Stimulated activated CD4-positive, alpha-beta T cell treated with anti-CD3 and anti-CD28 coated beads, Interleukin-1b, Interleukin-23, amount 100 ng/mL, for 48 hours (primary cell): ENCODE measurements at regions not wholly inside any gene's neighbourhood (a gene's known extent, or its start where the extent isn't known, plus 50 kb on each side); places are given as distances from the start of the nearest gene placed in this dataset.

ENCODE experiments used
- DNase-seq: peaks from one replicate; pipeline ENCODE4 v3.0.0-alpha.2; 2020

DNA sequence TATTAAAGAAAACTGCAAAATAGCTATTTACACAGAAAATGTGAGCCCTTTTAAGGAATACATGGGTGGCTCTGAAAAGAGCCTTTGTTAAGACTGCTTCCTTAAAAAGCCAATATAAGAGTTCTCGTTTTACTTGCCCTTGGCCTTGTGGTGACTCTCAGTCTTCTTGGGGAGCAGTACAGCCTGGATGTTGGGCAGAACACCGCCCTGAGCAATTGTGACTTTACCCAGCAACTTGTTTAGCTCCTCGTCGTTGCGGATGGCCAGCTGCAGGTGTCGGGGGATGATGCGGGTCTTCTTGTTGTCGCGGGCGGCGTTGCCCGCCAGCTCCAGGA is 111.5 kb downstream of the HFE start:
- no peak for DNase-seq

DNA sequence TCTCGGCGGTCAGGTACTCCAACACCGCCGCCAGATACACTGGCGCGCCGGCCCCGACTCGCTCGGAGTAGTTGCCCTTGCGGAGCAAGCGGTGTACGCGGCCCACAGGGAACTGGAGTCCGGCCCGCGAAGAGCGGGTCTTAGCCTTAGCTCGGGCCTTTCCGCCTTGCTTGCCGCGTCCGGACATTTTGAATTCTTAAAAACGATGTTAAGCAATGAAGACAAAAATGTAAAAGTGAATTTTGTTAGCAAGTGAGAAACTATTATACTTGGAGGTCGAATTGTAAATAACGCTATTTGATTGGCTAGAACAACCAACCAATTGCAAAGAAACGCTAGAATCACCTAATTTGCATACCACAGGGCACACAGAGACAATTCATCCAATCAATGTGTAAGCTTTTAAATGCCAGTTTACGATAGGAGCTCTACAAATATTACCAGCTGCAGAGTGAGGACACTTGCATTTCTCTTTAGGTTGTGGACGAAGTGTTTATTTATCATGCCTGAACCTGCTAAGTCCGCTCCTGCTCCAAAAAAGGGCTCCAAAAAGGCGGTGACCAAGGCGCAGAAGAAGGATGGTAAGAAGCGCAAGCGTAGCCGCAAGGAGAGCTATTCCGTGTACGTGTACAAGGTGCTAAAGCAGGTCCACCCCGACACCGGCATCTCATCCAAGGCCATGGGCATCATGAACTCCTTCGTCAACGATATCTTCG is 112.0 kb downstream of the HFE start:
- DNase-seq: peak; percentile 78

DNA sequence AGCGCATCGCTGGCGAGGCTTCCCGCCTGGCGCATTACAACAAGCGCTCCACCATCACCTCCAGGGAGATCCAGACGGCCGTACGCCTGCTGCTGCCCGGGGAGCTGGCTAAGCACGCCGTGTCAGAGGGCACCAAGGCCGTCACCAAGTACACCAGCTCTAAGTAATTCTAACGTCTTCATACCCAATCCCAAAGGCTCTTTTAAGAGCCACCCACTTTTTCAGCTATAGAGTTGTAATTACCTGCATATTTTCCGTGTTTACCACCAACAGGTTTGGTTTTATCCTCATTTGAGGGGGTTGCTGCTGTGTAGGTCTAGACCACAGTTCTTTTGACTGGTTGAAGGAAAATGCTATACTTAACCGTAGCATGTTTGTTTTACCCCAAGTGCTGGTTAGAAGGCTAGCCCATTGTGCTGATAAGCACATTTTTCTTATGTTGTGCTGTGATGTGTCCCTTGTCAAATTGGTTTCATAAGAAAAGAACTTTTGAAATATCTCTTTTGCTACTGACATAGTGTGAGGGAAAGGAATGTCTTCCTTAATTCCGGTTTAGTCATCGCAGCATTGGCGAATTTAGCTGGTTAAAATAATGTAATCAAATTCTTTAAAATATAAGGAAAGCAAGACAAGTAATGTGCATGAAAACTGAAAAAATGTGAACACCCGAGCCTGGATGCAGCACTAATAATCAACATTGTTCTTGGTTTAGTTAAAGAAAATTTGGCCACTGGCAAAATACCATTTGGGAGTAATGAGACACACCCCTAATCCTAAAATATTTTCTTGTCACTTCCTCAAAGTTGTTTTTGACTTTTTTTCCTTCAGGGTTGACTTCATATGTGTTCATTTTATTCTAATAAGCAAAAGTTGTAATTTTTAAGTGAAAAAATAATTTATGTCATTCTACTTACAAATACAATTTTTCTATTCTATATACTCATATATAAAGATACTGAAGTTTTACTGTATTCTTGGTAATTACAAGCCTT is 112.8 kb downstream of the HFE start:
- DNase-seq: no peak

DNA sequence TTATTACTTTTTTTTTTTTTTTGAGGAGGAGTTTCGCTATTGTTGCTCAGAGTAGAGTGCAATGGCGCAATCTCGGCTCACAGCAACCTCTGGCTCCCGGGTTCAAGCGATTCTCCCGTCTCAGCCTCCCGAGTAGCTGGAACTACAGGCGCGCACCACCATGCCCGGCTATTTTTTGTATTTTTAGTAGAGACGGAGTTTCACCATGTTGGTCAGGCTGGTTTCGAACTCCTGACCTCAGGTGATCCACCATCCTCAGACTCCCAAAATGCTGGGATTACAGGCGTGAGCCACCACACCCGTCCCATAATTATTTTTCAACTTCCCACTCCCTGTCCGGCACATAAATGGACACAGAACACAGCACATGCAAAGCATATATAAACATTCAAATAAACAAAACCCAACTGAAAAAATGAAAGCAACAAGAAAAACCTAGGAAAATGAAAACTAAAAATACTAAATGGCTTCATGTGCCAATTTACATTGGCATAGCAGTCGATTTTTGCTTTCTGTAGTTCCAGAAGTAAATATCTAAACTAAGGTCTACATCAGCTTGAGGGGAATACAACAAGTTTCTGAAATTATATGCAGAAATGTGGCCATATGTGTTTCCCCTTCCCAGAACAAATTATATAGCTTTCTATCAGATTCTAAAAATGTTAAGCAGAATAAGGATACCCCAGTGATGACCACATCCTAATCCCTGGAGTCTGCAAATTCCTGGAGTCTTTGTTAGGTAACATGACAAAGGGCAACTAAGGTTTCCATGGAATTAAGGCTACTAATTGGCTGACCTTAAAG is 113.9 kb downstream of the HFE start:
- no peak for DNase-seq

DNA sequence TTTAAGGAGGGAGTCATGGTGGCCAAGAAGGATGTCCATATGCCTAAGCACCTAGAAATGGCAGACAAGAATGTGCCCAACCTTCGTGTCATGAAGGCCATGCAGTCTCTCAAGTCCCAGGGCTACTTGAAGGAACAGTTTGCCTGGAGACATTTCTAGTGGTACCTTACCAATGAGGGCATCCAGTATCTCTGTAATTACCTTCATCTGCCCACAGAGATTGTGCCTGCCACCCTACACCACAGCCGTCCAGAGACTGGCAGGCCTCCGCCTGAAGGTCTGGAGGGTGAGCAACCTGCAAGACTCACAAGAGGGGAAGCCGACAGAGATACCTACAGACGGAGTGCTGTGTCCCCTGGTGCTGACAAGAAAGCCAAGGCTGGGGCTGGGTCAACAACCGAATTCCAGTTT is 115.0 kb downstream of the HFE start:
- no peak for DNase-seq

DNA sequence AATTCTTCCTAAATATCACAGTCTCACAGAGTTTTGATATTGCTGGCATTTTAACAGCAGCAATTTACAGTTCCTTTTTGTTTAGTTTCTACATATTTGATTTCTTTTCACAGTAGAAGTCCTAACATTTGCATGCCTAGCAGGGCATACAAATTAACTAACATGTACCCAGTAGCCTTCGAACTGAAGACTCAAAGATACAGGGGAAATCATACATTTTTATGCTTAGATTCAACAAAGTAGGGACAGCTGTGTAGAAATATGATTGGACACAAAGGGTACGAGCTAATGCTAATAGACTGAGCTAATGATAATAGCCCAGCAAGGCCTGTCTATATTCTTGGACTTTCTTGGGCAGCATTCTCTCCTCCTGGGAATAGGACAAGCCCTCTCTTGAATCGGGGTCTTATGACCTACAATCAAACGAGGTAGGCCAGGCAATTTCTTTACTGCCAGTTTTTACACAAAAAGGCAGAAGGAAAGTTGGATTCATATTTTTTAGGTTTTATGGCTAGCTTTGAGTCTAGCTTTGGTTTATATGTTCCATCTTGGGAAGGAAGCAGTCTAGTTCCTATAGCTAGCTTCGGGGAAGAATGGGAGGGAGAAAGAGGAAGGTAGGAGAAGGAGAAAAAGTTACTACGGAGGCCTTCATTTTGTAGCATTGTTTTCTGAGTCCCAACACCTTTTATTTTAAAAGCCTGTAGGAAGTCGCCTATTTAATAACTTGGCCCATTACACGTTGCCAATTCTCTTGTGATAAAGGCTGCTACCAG is 115.8 kb downstream of the HFE start:
- no peak for DNase-seq

DNA sequence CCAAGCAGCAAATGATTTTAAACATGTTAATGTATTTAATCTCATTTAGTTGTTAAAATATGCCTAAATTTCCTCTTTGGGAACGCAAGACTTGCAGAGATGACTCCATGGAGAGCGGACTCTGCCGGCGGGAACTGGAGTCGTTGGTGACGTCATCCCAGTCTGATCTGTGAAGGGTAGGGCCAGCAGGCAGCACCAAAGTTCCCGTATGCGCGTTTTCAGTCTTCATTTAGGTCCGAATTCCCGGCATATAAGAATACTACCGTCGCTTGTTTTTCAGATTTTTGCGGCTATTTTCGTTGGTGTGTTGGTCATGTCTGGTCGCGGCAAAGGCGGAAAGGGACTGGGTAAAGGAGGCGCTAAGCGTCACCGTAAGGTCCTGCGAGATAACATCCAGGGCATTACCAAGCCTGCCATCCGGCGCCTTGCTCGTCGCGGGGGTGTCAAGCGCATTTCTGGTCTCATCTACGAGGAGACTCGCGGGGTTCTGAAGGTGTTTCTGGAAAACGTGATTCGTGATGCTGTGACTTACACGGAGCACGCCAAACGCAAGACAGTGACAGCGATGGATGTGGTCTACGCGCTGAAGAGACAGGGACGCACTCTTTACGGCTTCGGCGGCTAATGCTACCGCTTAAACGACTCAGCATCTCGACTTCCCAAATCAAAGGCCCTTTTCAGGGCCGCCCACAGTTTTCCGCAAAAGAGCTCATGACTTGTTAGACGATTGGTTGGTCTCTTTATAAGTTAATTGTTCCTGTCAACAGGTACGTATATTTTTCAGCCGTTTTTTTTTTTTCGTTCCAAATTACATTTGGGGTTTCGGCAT is 117.3 kb downstream of the HFE start:
- peak; percentile 90 for DNase-seq

DNA sequence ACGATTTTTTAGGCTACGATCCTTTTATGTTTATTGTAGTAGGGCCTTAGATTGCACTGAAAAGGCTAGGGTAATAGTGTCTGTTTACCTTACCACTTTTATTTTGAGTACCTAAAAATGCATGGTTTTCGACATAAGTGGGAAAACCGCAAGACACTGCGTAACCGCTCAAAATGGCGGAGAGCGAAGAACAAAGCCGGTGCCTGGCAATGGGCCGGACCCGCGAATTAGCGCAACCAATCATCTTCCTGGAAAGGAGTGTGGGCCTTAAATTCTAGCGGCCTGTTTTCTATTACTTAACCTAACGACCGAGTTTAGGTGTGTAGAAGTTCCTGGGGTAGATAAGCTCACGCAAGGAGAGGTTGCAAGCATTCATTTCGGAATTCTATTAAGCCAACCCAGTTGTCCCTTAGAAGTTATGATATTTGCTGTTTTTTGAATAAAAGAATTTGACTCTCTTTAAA is 118.0 kb downstream of the HFE start:
- peak; percentile 89 for DNase-seq

DNA sequence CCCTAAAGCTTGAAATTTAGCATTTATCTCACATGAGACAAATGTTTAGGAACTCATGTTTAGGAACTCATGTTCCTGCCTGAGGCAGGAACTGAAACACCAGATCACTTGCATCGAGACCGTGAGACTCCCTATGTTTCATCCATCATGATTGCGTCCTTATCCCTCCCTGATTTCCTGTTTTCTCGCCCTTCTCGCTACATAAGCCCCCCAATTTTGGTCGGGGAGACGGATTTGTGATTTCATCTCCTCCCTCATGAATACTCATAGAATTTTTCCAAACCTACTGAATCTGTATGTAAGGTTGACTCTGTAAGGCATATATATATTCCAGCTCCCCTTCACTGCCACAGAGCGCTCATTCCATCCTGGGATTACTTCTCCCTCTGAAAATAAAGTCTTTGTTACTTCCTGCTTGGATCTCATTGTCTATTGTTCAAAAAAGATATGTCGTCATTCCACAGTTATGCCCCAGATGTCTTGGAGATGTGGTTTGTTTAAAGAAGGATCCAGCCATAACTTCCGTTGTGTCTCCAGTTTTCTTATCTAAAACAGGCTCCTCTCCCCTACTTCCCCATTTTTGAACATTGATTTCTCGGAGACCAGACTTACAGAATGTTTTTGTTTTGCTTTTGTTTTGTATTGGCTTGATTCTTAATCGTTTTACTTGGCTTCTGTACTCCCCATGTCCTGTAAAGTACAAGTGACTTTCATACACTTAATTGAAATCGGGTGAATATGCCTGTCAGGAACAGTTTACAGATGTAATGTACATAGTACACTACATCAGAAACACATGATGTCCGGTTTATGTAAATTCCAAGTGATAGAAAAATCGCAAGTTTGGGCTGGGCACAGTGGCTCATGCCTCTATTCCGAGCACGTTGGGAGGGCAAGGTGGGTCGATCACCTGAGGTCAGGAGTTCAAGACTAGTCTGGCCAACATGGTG is 118.7 kb downstream of the HFE start:
- no peak for DNase-seq

DNA sequence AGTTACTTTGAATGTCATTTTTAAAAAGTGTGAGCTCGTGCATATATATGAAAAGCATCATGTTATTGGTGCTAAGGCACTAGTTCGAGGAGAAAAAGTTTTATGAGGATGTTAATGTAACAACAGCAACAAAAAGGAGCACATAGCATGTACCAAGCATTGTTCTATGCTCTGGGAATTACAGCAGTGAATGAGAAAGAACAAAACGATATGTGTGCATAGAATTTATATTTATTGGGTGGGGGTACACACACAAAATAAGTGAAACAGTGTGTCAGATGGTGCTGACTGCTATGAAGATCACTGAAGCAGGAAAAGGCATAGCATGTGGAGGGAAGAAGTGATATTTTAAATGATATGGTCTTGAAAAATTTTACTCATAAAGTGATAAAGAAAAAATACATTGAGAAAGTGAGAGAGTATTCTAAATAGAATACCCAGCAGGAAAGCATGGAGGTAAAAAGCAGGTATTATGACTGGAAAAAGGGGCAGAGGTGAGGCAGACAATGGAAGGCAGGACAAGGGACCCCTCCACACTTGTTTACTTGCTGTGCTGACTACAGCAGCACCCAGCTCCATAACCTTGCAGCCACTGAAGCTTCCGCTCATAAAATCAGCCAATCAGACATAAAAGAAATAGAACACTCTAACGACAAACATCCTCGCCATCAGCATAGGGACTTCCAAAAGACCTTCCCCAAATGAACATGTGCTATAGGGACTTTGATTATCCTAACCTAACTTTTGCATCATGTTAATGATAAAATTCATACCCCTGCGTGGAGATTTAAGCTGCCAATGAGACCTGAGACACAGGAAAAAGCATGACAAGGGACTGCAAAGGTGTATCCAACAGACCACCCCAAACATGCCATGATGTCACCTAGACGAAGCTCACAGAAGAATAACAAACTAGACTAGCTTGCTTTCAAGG is 119.9 kb downstream of the HFE start:
- no peak for DNase-seq

DNA sequence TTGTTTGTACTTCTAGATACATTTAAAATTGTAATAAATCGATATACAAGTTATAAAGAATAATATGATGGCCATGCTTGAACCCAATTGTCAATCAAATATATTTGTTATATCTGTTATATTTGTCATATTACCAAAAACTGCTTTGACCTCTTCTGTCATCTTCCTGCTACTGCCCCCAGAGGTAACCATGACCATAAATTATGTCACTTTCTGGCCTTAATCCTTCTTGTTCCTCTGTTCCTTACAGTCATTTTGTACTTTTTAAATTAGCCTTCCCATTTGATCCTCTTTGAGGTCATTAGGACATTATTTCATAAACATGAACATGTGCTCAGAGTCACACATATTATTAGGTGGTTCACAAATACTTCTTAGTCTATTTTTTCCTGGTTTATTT is 124.7 kb downstream of the HFE start:
- DNase-seq: no peak

DNA sequence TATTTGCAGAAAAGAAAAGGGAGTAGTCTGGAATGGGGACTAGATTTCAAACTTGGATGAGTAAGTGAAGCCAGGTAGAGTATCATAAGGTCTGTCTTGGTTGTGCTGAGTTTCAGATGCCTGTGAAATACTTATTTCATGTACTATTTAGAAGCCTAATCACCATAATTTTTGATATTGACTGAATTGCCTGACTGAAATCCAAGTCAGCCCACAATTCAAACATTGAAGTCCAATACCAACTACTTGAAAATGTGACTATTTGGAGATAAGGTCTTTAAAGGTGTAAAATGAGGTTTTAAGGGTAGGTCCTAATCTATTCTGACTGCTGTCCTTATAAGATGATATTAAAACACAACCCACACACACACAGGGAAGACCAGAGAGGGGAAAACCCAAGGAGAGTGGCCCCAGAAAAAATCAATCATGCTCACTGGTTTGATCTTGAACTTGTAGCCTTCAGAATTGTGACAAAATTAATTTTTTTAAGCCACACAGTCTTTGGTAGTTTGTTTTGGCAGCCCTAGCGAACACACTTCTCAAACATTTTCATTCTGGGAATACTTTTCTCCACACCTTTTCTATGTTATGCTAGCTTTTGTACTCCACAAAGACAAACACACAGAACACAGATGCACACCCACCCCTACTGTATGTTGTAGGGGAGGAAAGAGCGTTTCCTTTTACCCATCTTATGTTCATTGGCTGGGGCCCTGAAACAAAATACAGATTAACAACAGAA is 126.3 kb downstream of the HFE start:
- no peak for DNase-seq

DNA sequence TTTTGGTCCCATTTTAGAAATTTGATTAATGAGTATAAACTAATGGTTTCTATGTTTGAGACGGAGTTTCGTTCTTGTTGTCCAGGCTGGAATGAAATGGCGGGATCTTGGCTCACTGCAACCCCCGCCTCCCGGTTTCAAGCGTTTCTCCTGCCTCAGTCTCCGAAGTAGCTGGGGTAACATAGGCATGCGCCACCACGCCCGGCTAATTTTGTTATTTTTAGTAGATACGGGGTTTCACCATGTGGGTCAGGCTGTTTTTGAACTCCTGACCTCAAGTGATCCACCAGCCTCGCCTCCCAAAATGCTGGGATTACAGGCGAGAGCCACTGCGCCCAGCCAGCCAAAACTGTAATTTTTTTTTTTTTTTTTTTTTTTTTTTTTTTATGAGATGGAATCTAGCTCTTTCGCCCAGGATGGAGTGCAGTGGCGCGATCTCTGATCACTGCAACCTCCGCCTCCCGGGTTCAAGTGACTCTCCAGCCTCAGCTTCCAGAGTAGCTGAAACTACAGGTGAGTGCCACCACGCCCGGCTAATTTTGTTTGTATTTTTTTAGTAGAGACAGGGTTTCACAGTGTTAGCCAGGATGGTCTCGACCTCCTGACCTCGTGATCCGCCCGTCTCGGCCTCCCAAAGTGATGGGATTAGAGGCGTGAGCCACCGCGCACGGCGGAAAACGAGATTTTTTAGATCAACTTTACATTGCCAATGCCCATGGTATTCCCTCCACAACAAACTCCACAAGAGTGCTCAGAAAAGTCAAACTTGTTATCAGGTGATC is 127.8 kb downstream of the HFE start:
- no peak for DNase-seq

DNA sequence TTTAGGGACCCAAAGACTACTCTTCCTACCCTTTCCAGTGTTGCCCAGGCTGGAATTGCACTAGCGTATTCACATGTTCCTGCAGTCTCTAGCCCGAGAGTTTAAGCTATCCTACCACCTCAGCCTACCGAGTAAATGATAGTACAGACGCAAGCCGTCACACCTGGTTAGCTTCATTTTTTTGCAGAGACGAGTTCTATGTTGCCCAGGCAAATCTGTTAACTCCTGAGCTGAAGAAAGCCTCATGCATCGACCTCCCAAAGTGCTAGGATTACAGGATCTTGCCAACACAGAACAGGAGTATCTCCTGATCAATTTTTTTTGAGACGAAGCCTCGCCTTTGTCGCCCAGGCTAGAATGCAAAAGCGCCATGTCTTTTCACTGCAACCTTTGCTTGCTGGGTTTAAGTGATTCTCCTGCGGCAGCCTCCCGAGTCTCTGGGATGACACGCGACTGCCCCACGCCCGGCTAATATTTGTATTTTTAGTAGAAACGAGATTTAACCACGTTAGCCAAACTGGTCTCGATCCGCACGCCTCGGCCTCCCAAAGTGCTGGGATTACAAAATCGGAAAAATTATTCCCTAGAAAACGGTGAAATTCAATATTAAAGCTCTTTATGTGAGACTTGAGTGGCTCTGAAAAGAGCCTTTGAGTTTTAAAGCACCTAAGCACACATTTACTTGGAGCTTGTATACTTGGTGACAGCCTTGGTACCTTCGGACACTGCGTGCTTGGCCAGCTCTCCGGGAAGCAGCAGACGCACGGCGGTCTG is 128.5 kb downstream of the HFE start:
- peak; percentile 50 for DNase-seq

DNA sequence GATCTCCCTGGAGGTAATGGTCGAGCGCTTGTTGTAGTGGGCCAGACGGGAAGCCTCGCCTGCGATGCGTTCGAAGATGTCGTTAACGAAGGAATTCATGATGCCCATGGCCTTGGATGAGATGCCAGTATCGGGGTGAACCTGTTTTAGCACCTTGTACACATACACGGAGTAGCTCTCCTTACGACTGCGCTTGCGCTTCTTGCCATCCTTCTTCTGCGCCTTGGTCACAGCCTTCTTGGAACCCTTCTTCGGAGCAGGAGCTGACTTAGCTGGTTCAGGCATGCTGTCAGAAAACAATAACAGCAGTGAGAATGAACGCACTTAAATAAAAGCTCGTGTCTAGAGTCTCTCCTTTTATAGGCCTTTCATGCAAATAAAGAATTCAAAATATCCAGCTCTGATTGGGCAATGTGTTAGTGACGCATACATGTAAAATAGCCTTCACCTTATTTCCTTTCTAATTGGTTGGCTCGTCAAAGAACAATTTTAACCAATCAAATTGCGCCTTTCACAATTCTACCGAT is 129.2 kb downstream of the HFE start:
- DNase-seq: peak; percentile 87
